Activated naive CD8-positive, alpha-beta T cell treated with anti-CD3 and anti-CD28 coated beads for 36 hours (primary cell): ENCODE measurements at regions not wholly inside any gene's neighbourhood (a gene's known extent, or its start where the extent isn't known, plus 50 kb on each side); places are given as distances from the start of the nearest gene placed in this dataset.
"Not testable (repeated sequence)": the region's sequence is repeated elsewhere in the genome, so short reads cannot be mapped to it uniquely, and the experiment has no call there.

Source experiments
- DNase-seq: peaks from one replicate; pipeline ENCODE4 v3.0.0; 2021
- H3K27ac Mint-ChIP-seq: one replicate; pipeline ENCODE4 v1.8.0; 2022; ENCODE audit warnings: mild to moderate bottlenecking, moderate library complexity, mixed read lengths
- H3K27me3 Mint-ChIP-seq: one replicate; pipeline ENCODE4 v1.8.0; 2022; ENCODE audit warnings: mild to moderate bottlenecking, mixed read lengths
- H3K36me3 Mint-ChIP-seq: one replicate; pipeline ENCODE4 v1.8.0; 2021; ENCODE audit warnings: mild to moderate bottlenecking, mixed read lengths
- H3K4me1 Mint-ChIP-seq: one replicate; pipeline ENCODE4 v1.8.0; 2021; ENCODE audit warnings: mixed read lengths
- H3K4me3 Mint-ChIP-seq: one replicate; pipeline ENCODE4 v1.8.0; 2022; ENCODE audit warnings: mild to moderate bottlenecking, moderate library complexity, mixed read lengths
- H3K9me3 Mint-ChIP-seq: one replicate; pipeline ENCODE4 v1.8.0; 2022; ENCODE audit warnings: mixed read lengths

GRCh38 chr7:153541903-153542302 is 510.3 kb upstream of the DPP6 start:
- no peaks in the 10 kb centered on the region for H3K27me3 Mint-ChIP-seq
- H3K4me3 Mint-ChIP-seq, result no peak overlapping the region
- H3K9me3 Mint-ChIP-seq, result peaks cover 1% of the 10 kb centered on the region
- no peak overlapping the region for H3K27ac Mint-ChIP-seq
- no peak for DNase-seq
- H3K4me1 Mint-ChIP-seq, result no peaks in the 10 kb centered on the region
- H3K36me3 Mint-ChIP-seq, result no peaks in the 10 kb centered on the region

GRCh38 chr7:153543232-153543631 is 509.0 kb upstream of the DPP6 start:
- Mint-ChIP-seq H3K36me3 (no peaks in the 10 kb centered on the region), H3K4me3 (no peak overlapping the region), H3K9me3 (peaks cover 1% of the 10 kb centered on the region), H3K27me3 (no peaks in the 10 kb centered on the region), H3K27ac (no peak overlapping the region), H3K4me1 (no peaks in the 10 kb centered on the region)
- no peak for DNase-seq

- H3K36me3 Mint-ChIP-seq, result no peaks in the 10 kb centered on the region
- DNase-seq, result no peak
- H3K4me3 Mint-ChIP-seq, result no peak overlapping the region
- H3K9me3 Mint-ChIP-seq, result no peaks in the 10 kb centered on the region
- H3K4me1 Mint-ChIP-seq, result no peaks in the 10 kb centered on the region
- no peak overlapping the region for H3K27ac Mint-ChIP-seq
- no peaks in the 10 kb centered on the region for H3K27me3 Mint-ChIP-seq
Observed at GRCh38 chr7:153550173-153550572, 502.0 kb upstream of the DPP6 start.

- H3K4me1 Mint-ChIP-seq, result no peaks in the 10 kb centered on the region
- H3K36me3 Mint-ChIP-seq, result no peaks in the 10 kb centered on the region
- H3K27ac Mint-ChIP-seq, result no peak overlapping the region
- H3K27me3 Mint-ChIP-seq, result no peaks in the 10 kb centered on the region
- no peak for DNase-seq
- H3K9me3 Mint-ChIP-seq, result peaks cover 7% of the 10 kb centered on the region
- H3K4me3 Mint-ChIP-seq, result no peak overlapping the region
Observed at GRCh38 chr7:153564391-153564790, 487.8 kb upstream of the DPP6 start.

- peaks cover 2% of the 10 kb centered on the region for H3K36me3 Mint-ChIP-seq
- H3K4me3 Mint-ChIP-seq, result no peak overlapping the region
- H3K9me3 Mint-ChIP-seq, result peaks cover 20% of the 10 kb centered on the region
- no peak overlapping the region for H3K27ac Mint-ChIP-seq
- H3K27me3 Mint-ChIP-seq, result no peaks in the 10 kb centered on the region
- no peak for DNase-seq
- no peaks in the 10 kb centered on the region for H3K4me1 Mint-ChIP-seq
Observed at GRCh38 chr7:153566324-153566723, 485.9 kb upstream of the DPP6 start.

- Mint-ChIP-seq H3K4me3 (no peak overlapping the region), H3K9me3 (peaks cover 26% of the 10 kb centered on the region), H3K27me3 (no peaks in the 10 kb centered on the region), H3K27ac (no peak overlapping the region), H3K4me1 (no peaks in the 10 kb centered on the region), H3K36me3 (peaks cover 2% of the 10 kb centered on the region)
- DNase-seq, result no peak
Observed at GRCh38 chr7:153567426-153567825, 484.8 kb upstream of the DPP6 start.

GRCh38 chr7:153569520-153569919 is 482.7 kb upstream of the DPP6 start:
- not testable (repeated sequence) for H3K36me3 Mint-ChIP-seq, H3K4me1 Mint-ChIP-seq

GRCh38 chr7:153576096-153576495 is 476.1 kb upstream of the DPP6 start:
- no peaks in the 10 kb centered on the region for H3K4me1 Mint-ChIP-seq
- DNase-seq, result no peak
- no peaks in the 10 kb centered on the region for H3K36me3 Mint-ChIP-seq
- no peak overlapping the region for H3K27ac Mint-ChIP-seq
- H3K27me3 Mint-ChIP-seq, result no peaks in the 10 kb centered on the region
- H3K4me3 Mint-ChIP-seq, result no peak overlapping the region
- peaks cover 30% of the 10 kb centered on the region for H3K9me3 Mint-ChIP-seq

More at GRCh38 chr7:153569520-153569919, 482.7 kb upstream of the DPP6 start:
- not testable (repeated sequence) for DNase-seq, H3K4me3 Mint-ChIP-seq, H3K27ac Mint-ChIP-seq, H3K27me3 Mint-ChIP-seq
- peaks cover 29% of the 10 kb centered on the region for H3K9me3 Mint-ChIP-seq

- Mint-ChIP-seq H3K4me3 (no peak overlapping the region), H3K4me1 (no peaks in the 10 kb centered on the region), H3K27me3 (no peaks in the 10 kb centered on the region), H3K36me3 (no peaks in the 10 kb centered on the region), H3K9me3 (peaks cover 23% of the 10 kb centered on the region), H3K27ac (no peak overlapping the region)
- no peak for DNase-seq
Observed at GRCh38 chr7:153581419-153581818, 470.8 kb upstream of the DPP6 start.

GRCh38 chr7:153584132-153584531 is 468.1 kb upstream of the DPP6 start:
- no peak for DNase-seq
- H3K4me3 Mint-ChIP-seq, result no peak overlapping the region
- no peak overlapping the region for H3K27ac Mint-ChIP-seq
- H3K9me3 Mint-ChIP-seq, result peaks cover 10% of the 10 kb centered on the region
- no peaks in the 10 kb centered on the region for H3K27me3 Mint-ChIP-seq
- H3K36me3 Mint-ChIP-seq, result no peaks in the 10 kb centered on the region
- H3K4me1 Mint-ChIP-seq, result no peaks in the 10 kb centered on the region

GRCh38 chr7:153588586-153588985 is 463.6 kb upstream of the DPP6 start:
- no peaks in the 10 kb centered on the region for H3K27me3 Mint-ChIP-seq
- H3K27ac Mint-ChIP-seq, result no peak overlapping the region
- no peaks in the 10 kb centered on the region for H3K36me3 Mint-ChIP-seq
- no peak for DNase-seq
- H3K4me3 Mint-ChIP-seq, result no peak overlapping the region
- peaks cover 2% of the 10 kb centered on the region for H3K9me3 Mint-ChIP-seq
- H3K4me1 Mint-ChIP-seq, result no peaks in the 10 kb centered on the region

- H3K9me3 Mint-ChIP-seq, result no peaks in the 10 kb centered on the region
- no peaks in the 10 kb centered on the region for H3K36me3 Mint-ChIP-seq
- H3K4me3 Mint-ChIP-seq, result no peak overlapping the region
- H3K27me3 Mint-ChIP-seq, result no peaks in the 10 kb centered on the region
- no peaks in the 10 kb centered on the region for H3K4me1 Mint-ChIP-seq
- no peak for DNase-seq
- no peak overlapping the region for H3K27ac Mint-ChIP-seq
Observed at GRCh38 chr7:153590136-153590535, 462.1 kb upstream of the DPP6 start.

- H3K9me3 Mint-ChIP-seq, result no peaks in the 10 kb centered on the region
Observed at GRCh38 chr7:153590571-153590970, 461.6 kb upstream of the DPP6 start.

GRCh38 chr7:153607354-153607753 is 444.8 kb upstream of the DPP6 start:
- no peaks in the 10 kb centered on the region for H3K27me3 Mint-ChIP-seq
- DNase-seq, result no peak
- no peaks in the 10 kb centered on the region for H3K4me1 Mint-ChIP-seq
- H3K27ac Mint-ChIP-seq, result no peak overlapping the region
- no peaks in the 10 kb centered on the region for H3K36me3 Mint-ChIP-seq
- peaks cover 9% of the 10 kb centered on the region for H3K9me3 Mint-ChIP-seq
- no peak overlapping the region for H3K4me3 Mint-ChIP-seq

More at GRCh38 chr7:153590571-153590970, 461.6 kb upstream of the DPP6 start:
- Mint-ChIP-seq H3K4me1 (no peaks in the 10 kb centered on the region), H3K36me3 (no peaks in the 10 kb centered on the region), H3K27me3 (no peaks in the 10 kb centered on the region), H3K4me3 (no peak overlapping the region), H3K27ac (no peak overlapping the region)
- no peak for DNase-seq

- no peaks in the 10 kb centered on the region for H3K36me3 Mint-ChIP-seq
- peaks cover 1% of the 10 kb centered on the region for H3K9me3 Mint-ChIP-seq
- no peak for DNase-seq
- H3K27ac Mint-ChIP-seq, result no peak overlapping the region
- H3K4me3 Mint-ChIP-seq, result no peak overlapping the region
- no peaks in the 10 kb centered on the region for H3K4me1 Mint-ChIP-seq
- H3K27me3 Mint-ChIP-seq, result no peaks in the 10 kb centered on the region
Observed at GRCh38 chr7:153616711-153617325, 435.4 kb upstream of the DPP6 start.

GRCh38 chr7:153627323-153627722 is 424.9 kb upstream of the DPP6 start:
- no peaks in the 10 kb centered on the region for H3K36me3 Mint-ChIP-seq
- H3K4me1 Mint-ChIP-seq, result no peaks in the 10 kb centered on the region
- no peak overlapping the region for H3K4me3 Mint-ChIP-seq
- peaks cover 8% of the 10 kb centered on the region for H3K9me3 Mint-ChIP-seq
- DNase-seq, result no peak
- no peak overlapping the region for H3K27ac Mint-ChIP-seq
- H3K27me3 Mint-ChIP-seq, result no peaks in the 10 kb centered on the region
